Stimulated activated CD4-positive, alpha-beta T cell treated with anti-CD3 and anti-CD28 coated beads, Interleukin-12 subunit alpha, Interleukin-12 subunit beta, amount 100 ng/mL, for 48 hours (primary cell): ENCODE measurements at regions not wholly inside any gene's neighbourhood (a gene's known extent, or its start where the extent isn't known, plus 50 kb on each side); places are given as distances from the start of the nearest gene placed in this dataset.

Experiments
- DNase-seq, 3 donors: peaks; one replicate each; pipeline ENCODE4 v3.0.0-alpha.2; 2020; ENCODE audit warnings: low read depth in 2 of 3, low spot score in 1 of 3

- DNase-seq, result no peak
Observed at GRCh38 chr10:2659660-2660209, 407.6 kb upstream of the PFKP start.

- no peak for DNase-seq
Observed at GRCh38 chr10:2658780-2659179, 408.6 kb upstream of the PFKP start.

DNA sequence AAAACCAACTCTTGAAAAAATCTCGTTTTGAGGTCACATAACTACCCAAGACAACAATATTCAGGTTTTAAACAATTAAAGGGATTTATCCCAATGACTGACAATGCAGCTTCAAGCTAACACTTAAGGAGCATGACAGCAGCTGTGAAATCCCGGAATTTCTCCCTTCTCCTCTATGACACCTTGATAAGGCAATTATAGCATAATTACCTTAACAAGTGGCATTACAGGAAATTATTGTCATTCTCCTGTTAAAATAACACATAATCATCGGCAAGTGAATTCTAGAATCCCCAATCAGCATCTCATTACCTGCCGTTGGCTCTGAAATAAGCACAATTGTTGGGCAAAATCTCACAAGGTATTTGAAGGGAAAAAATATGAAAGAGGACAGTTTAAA, 417.0 kb upstream of the PFKP start:
- no peak for DNase-seq

- DNase-seq, result no peak
Observed at GRCh38 chr10:2641028-2641427, 426.3 kb upstream of the PFKP start.

GRCh38 chr10:2633630-2634029, 433.7 kb upstream of the PFKP start:
- no peak for DNase-seq

- DNase-seq, result no peak
Observed at GRCh38 chr10:2631557-2632205, 435.7 kb upstream of the PFKP start.

- no peak for DNase-seq
Observed at GRCh38 chr10:2628705-2629104, 438.6 kb upstream of the PFKP start.

GRCh38 chr10:2627969-2628368, 439.4 kb upstream of the PFKP start:
- no peak for DNase-seq

GRCh38 chr10:2625094-2625493, 442.3 kb upstream of the PFKP start:
- no peak for DNase-seq

DNA sequence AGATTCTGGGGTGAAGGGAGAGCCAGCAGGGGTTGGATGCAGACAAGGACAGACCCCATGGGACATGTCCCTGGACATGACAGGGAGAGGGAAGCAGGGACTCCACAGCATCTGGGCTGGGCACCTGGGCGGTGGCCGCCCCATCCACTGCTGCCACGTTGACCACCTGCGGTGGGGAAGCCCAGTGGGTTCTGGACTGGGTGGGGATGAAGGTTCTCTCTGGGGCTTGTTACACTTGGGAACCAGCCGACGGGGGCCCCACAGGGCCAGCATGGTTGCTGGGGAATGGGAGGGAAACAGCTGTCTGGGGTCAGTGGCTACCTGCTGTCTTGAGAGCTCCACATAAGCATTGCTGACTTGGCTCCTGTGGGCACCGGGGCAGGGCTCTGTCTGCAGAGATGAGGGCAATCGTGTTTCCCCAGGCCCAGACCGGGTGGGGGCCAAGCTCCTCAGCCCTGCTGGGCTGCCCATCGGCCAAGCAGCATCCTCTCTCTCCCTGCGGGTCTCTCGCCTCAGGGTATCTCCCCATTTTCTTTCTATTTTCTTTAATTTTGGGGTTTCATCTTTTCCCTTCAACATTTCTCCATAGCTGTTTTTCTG, 443.6 kb upstream of the PFKP start:
- DNase-seq, result no peak

- no peak for DNase-seq
Observed at GRCh38 chr10:2620827-2621521, 446.4 kb upstream of the PFKP start.

DNA sequence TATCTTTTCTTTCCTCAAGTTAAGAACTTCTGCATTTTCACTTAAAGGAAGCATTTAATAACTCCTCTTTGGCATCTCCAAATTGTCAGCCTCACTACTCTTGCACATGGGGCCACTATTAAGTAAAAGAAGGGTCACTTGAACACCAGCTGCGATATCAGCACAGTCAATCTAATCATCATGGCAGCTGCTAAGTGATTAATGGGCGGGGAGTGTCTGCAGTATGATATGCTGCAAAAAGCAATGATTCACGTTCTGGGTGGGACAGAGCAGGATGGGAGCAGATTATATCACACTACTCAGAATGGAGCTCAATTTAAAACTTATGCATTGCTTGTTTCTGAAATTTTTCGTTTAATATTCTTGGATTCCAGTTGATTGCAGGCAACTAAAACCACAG, 447.4 kb upstream of the PFKP start:
- no peak for DNase-seq

DNA sequence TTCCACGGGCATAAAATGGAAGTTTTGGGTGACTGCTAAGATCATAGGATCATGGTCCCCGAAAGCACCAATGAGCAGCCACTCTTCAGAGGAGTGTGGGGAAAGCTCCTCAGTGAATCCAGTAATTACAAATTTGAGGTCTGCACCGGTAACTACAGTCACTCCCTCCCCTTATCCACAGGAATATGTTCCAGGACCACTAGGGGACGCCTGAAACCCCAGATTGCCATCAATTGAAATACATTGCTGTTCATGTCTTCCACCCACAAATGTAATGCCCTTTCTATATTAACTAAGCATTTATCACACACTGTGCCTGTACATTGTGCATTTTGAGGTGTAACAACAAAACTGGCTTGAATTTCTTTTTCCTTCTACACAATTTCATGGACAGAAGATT, 447.9 kb upstream of the PFKP start:
- DNase-seq, result no peak

GRCh38 chr10:2618690-2619089, 448.7 kb upstream of the PFKP start:
- no peak for DNase-seq

- DNase-seq, result no peak
Observed at GRCh38 chr10:2616215-2616614, 451.1 kb upstream of the PFKP start.

DNA sequence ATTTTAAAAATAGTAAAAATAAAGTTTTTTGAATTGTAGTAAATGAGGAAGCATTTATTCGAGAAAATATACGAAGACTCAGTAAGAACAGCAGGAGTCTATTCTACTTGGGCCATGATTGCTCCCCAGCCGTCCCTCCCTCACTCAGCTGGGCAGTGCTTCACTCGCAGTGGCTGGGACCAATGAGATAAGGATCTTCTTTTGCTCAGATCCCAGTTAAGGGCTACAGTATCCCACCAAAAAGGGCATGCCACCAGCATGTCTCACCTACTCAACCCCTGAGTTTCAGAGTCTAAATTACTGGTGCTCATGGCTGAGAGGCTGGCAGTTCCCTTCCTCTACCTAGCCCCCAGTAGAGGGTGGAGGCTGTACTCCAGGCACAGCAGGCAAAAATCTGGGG, 455.7 kb upstream of the PFKP start:
- no peak for DNase-seq

DNA sequence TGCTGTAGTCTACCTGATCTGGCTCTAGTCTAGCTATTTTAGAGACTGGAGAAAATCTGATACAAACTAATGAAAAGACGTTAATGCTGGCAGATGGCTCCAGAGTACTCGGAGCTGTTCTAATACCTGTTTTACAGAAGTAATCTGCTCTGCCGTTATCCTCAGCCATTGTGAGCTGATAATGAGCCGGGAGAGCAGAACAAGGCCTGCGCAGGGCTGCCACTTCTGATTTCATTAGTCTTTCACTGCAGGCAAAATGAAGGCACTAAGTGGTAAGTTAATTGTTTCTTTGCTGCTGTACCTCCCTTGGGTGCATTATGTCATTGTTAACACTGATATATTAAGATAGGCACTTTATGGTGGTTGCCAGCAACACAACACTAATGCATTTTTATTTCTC, 456.4 kb upstream of the PFKP start:
- DNase-seq, result no peak

GRCh38 chr10:2604891-2605290, 462.5 kb upstream of the PFKP start:
- DNase-seq, result no peak

DNA sequence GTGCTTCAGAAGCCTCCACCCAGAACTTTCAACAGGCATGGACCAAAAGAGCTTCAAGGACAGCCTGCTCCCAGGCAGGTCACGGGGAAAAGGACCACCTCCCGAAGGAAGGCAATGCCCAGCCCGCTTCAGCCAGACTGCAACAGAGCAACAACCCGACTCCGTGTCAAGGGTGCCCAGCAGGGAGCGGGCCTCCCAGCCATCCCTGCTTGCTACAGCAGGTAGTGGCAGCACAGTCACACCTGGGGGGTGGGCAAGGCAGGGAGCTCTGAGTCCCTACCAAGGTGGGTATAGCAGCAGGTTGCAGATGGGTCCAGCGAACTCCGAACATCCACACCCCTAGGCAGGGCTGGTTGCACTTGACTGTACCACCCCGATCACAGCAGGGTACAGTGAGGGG, 467.8 kb upstream of the PFKP start:
- no peak for DNase-seq

DNA sequence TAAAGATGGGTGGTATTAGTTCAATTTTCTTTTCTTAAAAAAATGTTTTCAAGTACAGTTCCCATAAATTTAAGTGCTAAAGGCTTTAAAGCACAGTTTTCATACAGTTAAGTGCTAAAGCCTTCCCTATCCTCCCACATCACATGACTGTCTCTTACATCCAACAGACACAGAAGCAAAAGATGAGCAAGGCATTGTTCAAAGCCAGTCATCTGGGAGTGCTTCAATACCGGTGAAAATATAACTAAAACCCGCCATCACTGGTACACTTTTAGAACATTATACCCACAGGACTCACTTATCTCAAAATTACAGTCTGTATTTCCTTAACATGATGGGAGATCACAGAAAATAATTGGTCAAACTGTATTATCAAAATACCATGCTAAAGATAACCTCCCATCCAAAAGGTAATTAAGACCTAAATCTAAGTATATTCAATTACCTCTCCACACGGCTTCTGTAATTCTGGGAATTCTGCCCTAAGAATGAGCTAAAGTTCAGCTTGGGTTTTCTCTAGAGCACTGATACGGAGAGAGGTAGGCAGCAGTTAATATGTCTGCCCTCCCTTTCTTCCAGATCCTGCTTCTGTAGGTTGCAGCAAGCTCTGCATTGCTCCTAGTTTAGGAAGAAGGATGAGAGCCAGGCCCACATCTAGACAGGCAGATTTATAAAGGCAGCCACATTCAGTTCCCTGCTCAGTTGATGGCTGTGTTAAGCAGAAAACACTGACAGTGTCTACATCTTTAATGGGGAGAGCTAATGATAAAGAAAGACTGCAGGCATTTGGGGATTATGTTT, 474.8 kb upstream of the PFKP start:
- no peak for DNase-seq

- no peak for DNase-seq
Observed at GRCh38 chr10:2589196-2589595, 478.2 kb upstream of the PFKP start.

DNA sequence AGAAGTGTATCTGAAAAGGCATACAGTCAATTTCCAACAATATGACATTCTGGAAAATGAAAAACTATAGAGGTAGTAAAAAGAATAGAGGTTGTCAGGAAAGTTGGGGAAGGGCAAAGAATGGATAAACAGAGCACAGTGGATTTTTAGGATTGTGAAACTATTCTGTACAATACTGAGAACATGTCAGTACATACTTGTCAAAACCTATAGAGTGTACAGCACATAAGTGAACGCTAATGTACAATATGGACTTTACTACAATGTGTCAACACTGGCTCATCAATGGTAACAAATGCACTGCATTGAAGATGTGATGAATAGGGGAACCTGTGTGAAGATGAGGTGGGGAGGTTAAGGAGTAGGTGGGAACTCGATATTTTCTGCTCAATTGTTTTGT, 483.0 kb upstream of the PFKP start:
- no peak for DNase-seq
